ENCODE measurements at regions not wholly inside any gene's neighbourhood (a gene's known extent, or its start where the extent isn't known, plus 50 kb on each side); places are given as distances from the start of the nearest gene placed in this dataset.

DNA sequence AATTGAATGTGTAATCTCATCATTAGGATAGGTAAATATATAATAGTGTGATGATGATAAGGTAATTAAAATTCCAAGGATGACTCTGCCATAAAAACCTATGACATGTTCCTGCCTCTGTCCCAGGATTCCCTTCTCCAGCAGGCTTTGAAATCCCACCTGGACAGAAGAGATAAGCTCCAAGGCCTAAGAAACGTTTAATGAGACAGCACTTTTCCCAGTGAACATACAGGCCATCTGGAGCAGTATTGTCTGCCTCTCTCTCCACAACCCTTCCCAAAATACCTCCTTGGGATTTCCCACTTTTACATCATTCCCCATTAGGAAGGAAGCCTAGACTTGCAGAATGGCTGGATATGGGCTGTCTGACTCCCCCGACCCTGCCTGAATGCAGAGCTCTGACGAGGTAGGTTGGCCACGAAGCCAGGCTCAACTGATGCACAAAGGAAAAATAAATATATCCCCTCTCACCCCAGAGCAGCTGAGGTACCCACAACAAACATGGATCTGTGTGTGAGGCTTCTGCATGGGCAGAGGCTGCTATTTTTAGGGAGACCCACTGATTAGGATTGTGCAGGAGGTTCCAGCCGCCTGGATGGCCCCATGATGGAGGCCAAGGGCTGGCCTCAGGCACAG is 71.0 kb downstream of the TMPRSS5 start:
- in situ Hi-C loops (cut with MboI; ENCODE audit: low pct_unique_long_range_greater_than_20kb, low sequenced_read_pairs, unreplicated experiment), result no loop called here
- TF ChIP-seq, protein P1, sequence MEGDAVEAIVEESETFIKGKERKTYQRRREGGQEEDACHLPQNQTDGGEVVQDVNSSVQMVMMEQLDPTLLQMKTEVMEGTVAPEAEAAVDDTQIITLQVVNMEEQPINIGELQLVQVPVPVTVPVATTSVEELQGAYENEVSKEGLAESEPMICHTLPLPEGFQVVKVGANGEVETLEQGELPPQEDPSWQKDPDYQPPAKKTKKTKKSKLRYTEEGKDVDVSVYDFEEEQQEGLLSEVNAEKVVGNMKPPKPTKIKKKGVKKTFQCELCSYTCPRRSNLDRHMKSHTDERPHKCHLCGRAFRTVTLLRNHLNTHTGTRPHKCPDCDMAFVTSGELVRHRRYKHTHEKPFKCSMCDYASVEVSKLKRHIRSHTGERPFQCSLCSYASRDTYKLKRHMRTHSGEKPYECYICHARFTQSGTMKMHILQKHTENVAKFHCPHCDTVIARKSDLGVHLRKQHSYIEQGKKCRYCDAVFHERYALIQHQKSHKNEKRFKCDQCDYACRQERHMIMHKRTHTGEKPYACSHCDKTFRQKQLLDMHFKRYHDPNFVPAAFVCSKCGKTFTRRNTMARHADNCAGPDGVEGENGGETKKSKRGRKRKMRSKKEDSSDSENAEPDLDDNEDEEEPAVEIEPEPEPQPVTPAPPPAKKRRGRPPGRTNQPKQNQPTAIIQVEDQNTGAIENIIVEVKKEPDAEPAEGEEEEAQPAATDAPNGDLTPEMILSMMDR (IDR thresholded peaks at IDR 0.05; ENCODE audit: extremely low read depth, insufficient read depth, missing control alignments), result no peak
- no peak for DNase-seq (ENCODE audit: low spot score)

DNA sequence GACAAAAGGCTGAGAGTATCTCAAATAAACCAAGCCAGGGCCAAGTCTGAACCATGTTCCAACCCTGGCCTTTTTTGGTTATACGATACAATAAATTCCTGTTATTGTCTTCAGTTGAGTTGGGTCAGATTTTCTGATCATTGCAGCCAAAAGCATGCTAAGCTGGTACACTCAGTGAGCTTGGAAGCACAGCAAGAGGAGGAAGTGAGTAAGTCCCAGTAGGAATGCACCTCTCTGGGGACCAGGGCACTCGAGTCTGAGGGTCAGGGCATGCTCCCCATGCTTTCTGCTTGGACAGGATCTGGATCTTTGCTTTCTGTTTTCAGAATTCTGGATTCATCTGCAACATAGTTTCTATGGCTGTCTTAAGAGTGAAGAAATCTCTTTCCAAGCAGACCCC is 73.1 kb downstream of the TMPRSS5 start:
- in situ Hi-C loops (cut with MboI; ENCODE audit: low pct_unique_long_range_greater_than_20kb, low sequenced_read_pairs, unreplicated experiment), result no loop called here
- TF ChIP-seq, protein P1 (IDR thresholded peaks at IDR 0.05; ENCODE audit: extremely low read depth, insufficient read depth, missing control alignments), result no peak

DNA sequence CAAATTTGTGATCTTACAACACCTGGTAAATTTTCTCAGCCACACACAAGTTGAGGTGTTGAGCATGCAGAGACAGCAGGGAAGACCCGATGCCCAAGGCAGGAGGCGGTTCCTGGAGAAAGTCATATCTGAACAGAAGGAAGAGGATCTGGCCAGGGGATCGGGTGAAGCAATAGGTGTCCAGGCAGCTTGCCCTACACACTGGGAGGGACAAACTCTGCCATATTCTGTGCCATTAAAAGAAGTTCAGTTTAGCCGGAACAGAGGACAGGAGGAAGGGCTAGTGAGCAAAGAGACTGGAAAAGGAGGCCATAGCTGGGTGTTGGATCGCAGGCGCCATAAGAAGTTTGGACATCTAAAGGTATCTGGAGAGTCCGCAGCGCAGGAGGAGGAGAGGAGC is 76.5 kb downstream of the TMPRSS5 start:
- DNase-seq (ENCODE audit: low spot score), result no peak
- TF ChIP-seq, protein P1 (IDR thresholded peaks at IDR 0.05; ENCODE audit: extremely low read depth, insufficient read depth, missing control alignments), result no peak
- in situ Hi-C loops (cut with MboI; ENCODE audit: low pct_unique_long_range_greater_than_20kb, low sequenced_read_pairs, unreplicated experiment), result no loop called here

More for the DNA sequence above, 73.1 kb downstream of the TMPRSS5 start:
- DNase-seq (ENCODE audit: low spot score), result no peak

DNA sequence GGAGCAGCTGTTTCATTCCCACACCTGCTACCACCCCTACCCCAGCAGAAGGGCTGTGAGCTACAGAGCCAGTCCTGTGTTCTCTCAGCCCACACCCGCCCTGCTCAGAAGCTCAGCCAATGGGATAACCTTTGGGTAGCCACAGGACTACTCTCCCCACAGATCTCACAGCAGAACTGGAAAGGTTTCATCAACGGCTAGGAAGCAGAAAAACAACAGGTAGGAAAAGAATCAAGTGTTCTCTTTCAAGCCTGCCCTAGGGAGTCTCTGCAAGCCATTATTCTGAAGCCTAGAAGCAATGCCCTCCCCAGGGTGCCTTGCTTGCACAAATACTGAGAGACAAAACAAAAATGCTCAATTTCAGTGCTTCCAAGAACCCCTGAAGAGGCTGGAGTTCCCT is 77.2 kb downstream of the TMPRSS5 start:
- in situ Hi-C loops (cut with MboI; ENCODE audit: low pct_unique_long_range_greater_than_20kb, low sequenced_read_pairs, unreplicated experiment), result no loop called here
- TF ChIP-seq, protein P1 (IDR thresholded peaks at IDR 0.05; ENCODE audit: extremely low read depth, insufficient read depth, missing control alignments), result no peak
- DNase-seq (ENCODE audit: low spot score), result no peak

GRCh38 chr11:113627946-113628345 is 78.2 kb downstream of the TMPRSS5 start:
- TF ChIP-seq, protein P1 (IDR thresholded peaks at IDR 0.05; ENCODE audit: extremely low read depth, insufficient read depth, missing control alignments), result no peak
- in situ Hi-C loops (cut with MboI; ENCODE audit: low pct_unique_long_range_greater_than_20kb, low sequenced_read_pairs, unreplicated experiment), result no loop called here
- no peak for DNase-seq (ENCODE audit: low spot score)

DNA sequence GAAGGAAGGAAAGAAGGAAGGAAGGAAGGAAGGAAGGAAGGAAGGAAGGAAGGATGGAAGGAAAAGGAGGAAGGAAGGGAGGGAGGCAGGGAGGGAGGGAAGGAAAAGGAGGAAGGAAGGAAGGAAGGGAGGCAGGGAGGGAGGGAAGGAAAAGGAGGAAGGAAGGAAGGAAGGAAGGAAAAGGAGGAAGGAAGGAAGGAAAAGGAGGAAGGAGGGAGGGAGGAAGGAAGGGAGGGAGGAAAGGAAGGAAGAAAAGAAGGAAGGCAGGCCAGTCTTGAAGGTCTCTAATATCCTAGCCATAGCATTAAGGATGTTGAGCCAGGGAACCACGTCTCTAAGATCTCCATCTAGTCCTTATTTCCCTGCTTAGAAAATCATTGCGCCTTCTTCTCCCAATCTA is 78.8 kb downstream of the TMPRSS5 start:
- in situ Hi-C loops (cut with MboI; ENCODE audit: low pct_unique_long_range_greater_than_20kb, low sequenced_read_pairs, unreplicated experiment), result no loop called here
- no peak for DNase-seq (ENCODE audit: low spot score)
- TF ChIP-seq, protein P1 (IDR thresholded peaks at IDR 0.05; ENCODE audit: extremely low read depth, insufficient read depth, missing control alignments), result no peak
